HL-60/S4 treated with retinoic acid at 250 ng/mL for 4 days and 3 days (cell line): ENCODE measurements at regions not wholly inside any gene's neighbourhood (a gene's known extent, or its start where the extent isn't known, plus 50 kb on each side); places are given as distances from the start of the nearest gene placed in this dataset.
"Not testable (repeated sequence)": the region's sequence is repeated elsewhere in the genome, so short reads cannot be mapped to it uniquely, and the experiment has no call there.

Experiments
- in situ Hi-C: fragments of 300-500 bp; cut with MboI; formaldehyde crosslinking; loops from 2 replicates; pipeline ENCODE4 v1.7.0; 2022; ENCODE audit warnings: low sequenced_read_pairs

GRCh38 chrX:137212078-137212632, 178.4 kb upstream of the GPR101 start:
- in situ Hi-C loops = no loop called here

- in situ Hi-C loops = loop anchor here (25.0 kb wide), 1 partner anchor 236 kb away; no protein-coding TSS in a partner anchor
These were observed 164.2 kb upstream of the GPR101 start for GRCh38 chrX:137198040-137198439.

GRCh38 chrX:137195991-137196390, 162.2 kb upstream of the GPR101 start:
- in situ Hi-C loops = loop anchor here (25.0 kb wide), 1 partner anchor 234 kb away; no protein-coding TSS in a partner anchor

- in situ Hi-C loops = loop anchor here (25.0 kb wide), 1 partner anchor 233 kb away; no protein-coding TSS in a partner anchor
These were observed 161.5 kb upstream of the GPR101 start for GRCh38 chrX:137195296-137195695.

- in situ Hi-C loops = loop anchor here (25.0 kb wide), 1 partner anchor 232 kb away; no protein-coding TSS in a partner anchor
These were observed 160.4 kb upstream of the GPR101 start for GRCh38 chrX:137194164-137194563.

- in situ Hi-C loops = loop anchor here (25.0 kb wide), 1 partner anchor 225 kb away; no protein-coding TSS in a partner anchor
These were observed 153.7 kb upstream of the GPR101 start for GRCh38 chrX:137187540-137187939.

GRCh38 chrX:137178392-137178791, 144.6 kb upstream of the GPR101 start:
- in situ Hi-C loops = loop anchor here (25.0 kb wide), 1 partner anchor 216 kb away; no protein-coding TSS in a partner anchor

GRCh38 chrX:137172317-137172948, 138.6 kb upstream of the GPR101 start:
- in situ Hi-C loops = no loop called here

- in situ Hi-C loops = no loop called here
These were observed 137.8 kb upstream of the GPR101 start for GRCh38 chrX:137171626-137172025.

- in situ Hi-C loops = no loop called here
These were observed 132.8 kb upstream of the GPR101 start for GRCh38 chrX:137166591-137166990.

GRCh38 chrX:137164329-137164728, 130.5 kb upstream of the GPR101 start:
- in situ Hi-C loops = no loop called here

- in situ Hi-C loops = no loop called here
These were observed 117.6 kb upstream of the GPR101 start for GRCh38 chrX:137151403-137151802.

- in situ Hi-C loops = no loop called here
These were observed 110.1 kb upstream of the GPR101 start for GRCh38 chrX:137143864-137144263.

- in situ Hi-C loops = not testable (repeated sequence)
These were observed 88.9 kb upstream of the GPR101 start for GRCh38 chrX:137122651-137123050.

GRCh38 chrX:137119049-137119448, 85.3 kb upstream of the GPR101 start:
- in situ Hi-C loops = no loop called here

- in situ Hi-C loops = no loop called here
These were observed 84.7 kb upstream of the GPR101 start for GRCh38 chrX:137118536-137118935.

GRCh38 chrX:137118136-137118535, 84.3 kb upstream of the GPR101 start:
- in situ Hi-C loops = no loop called here

GRCh38 chrX:137107877-137108276, 74.1 kb upstream of the GPR101 start:
- in situ Hi-C loops = not testable (repeated sequence)

GRCh38 chrX:137101273-137101990, 67.6 kb upstream of the GPR101 start:
- in situ Hi-C loops = no loop called here
